Calu3 (cell line): ENCODE measurements at regions not wholly inside any gene's neighbourhood (a gene's known extent, or its start where the extent isn't known, plus 50 kb on each side); places are given as distances from the start of the nearest gene placed in this dataset.

Experiments
- BruUV-seq: library from RNA; stranded (reverse); fragments of 400-500 nt; replicated peaks from 2 replicates; lab custom pipeline; 2021; lab: Mats Ljungman, UMichigan
- CTCF ChIA-PET: fragments of 300-600 bp; sonication (Branson Sonifier 250); formaldehyde crosslinking; loops from one replicate; lab custom pipeline; 2022; ENCODE audit warnings: antibody characterized with exemption; lab: Charles Lee
- DNase-seq: peaks from one replicate; pipeline ENCODE4 v3.0.0; 2022
- H3K27ac Mint-ChIP-seq: one replicate; pipeline ENCODE4 v1.8.0; 2022; ENCODE audit warnings: mixed read lengths; ENCODE audit not compliant: unreplicated experiment
- H3K27me3 Mint-ChIP-seq: one replicate; pipeline ENCODE4 v1.8.0; 2022; ENCODE audit warnings: mixed read lengths; ENCODE audit not compliant: unreplicated experiment
- H3K36me3 Mint-ChIP-seq: one replicate; pipeline ENCODE4 v1.8.0; 2022; ENCODE audit warnings: mild to moderate bottlenecking, moderate library complexity, mixed read lengths; ENCODE audit not compliant: insufficient read depth, unreplicated experiment
- H3K4me1 Mint-ChIP-seq: one replicate; pipeline ENCODE4 v1.8.0; 2022; ENCODE audit warnings: mild to moderate bottlenecking, low read depth, mixed read lengths; ENCODE audit not compliant: unreplicated experiment
- H3K4me3 Mint-ChIP-seq: one replicate; pipeline ENCODE4 v1.8.0; 2022; ENCODE audit warnings: mild to moderate bottlenecking, low read depth, moderate library complexity, mixed read lengths; ENCODE audit not compliant: unreplicated experiment
- H3K9me3 Mint-ChIP-seq: one replicate; pipeline ENCODE4 v1.8.0; 2022; ENCODE audit warnings: low read depth, mixed read lengths; ENCODE audit not compliant: unreplicated experiment
- CTCF ChIP-seq: fragments of 200-600 bp; IDR thresholded peaks from one replicate; pipeline ENCODE4 v1.8.0; 2022; ENCODE audit warnings: antibody characterized with exemption; ENCODE audit not compliant: unreplicated experiment
- intact Hi-C: fragments of 100-400 bp; cut with micrococcal nuclease; formaldehyde crosslinking; loops from one replicate; pipeline ENCODE4 v1.10.0; 2022; ENCODE audit not compliant: unreplicated experiment

- CTCF ChIA-PET = no interaction called here
- no peak for DNase-seq
Measured at GRCh38 chr3:159898147-159898546, 90.5 kb upstream of the IL12A start.

GRCh38 chr3:159899166-159899565 lies 89.5 kb upstream of the IL12A start:
- no peak for DNase-seq
- H3K4me1 Mint-ChIP-seq = no peaks in the 10 kb centered on the region
- H3K27me3 Mint-ChIP-seq = no peaks in the 10 kb centered on the region
- intact Hi-C loops = no loop called here
- no peak overlapping the region for H3K27ac Mint-ChIP-seq
- no peaks in the 10 kb centered on the region for H3K9me3 Mint-ChIP-seq
- TF ChIP-seq CTCF = no peak
- no peak overlapping the region for H3K4me3 Mint-ChIP-seq
- CTCF ChIA-PET = interaction anchor here (0.9 to 1.9 kb wide), 2 partner anchors 14 to 88 kb away, joined by 3 to 4 read pairs; no protein-coding TSS in a partner anchor
- no peaks in the 10 kb centered on the region for H3K36me3 Mint-ChIP-seq
- no TSS peak for BruUV-seq

More at GRCh38 chr3:159898147-159898546, 90.5 kb upstream of the IL12A start:
- H3K27ac Mint-ChIP-seq = no peak overlapping the region
- H3K9me3 Mint-ChIP-seq = no peaks in the 10 kb centered on the region
- no peaks in the 10 kb centered on the region for H3K27me3 Mint-ChIP-seq
- no peaks in the 10 kb centered on the region for H3K4me1 Mint-ChIP-seq
- BruUV-seq = no TSS peak
- no peaks in the 10 kb centered on the region for H3K36me3 Mint-ChIP-seq
- no peak overlapping the region for H3K4me3 Mint-ChIP-seq
- no peak for TF ChIP-seq CTCF
- intact Hi-C loops = no loop called here

- H3K9me3 Mint-ChIP-seq = no peaks in the 10 kb centered on the region
- DNase-seq = no peak
- no peak overlapping the region for H3K4me3 Mint-ChIP-seq
- no peaks in the 10 kb centered on the region for H3K36me3 Mint-ChIP-seq
- H3K27me3 Mint-ChIP-seq = no peaks in the 10 kb centered on the region
- BruUV-seq = no TSS peak
- intact Hi-C loops = no loop called here
- no peaks in the 10 kb centered on the region for H3K4me1 Mint-ChIP-seq
- H3K27ac Mint-ChIP-seq = no peak overlapping the region
- TF ChIP-seq CTCF = no peak
- CTCF ChIA-PET = interaction anchor here (0.9 kb wide), 1 partner anchor 16 kb away, joined by 3 read pairs; no protein-coding TSS in a partner anchor
Measured at GRCh38 chr3:159902546-159903314, 85.9 kb upstream of the IL12A start.

GRCh38 chr3:159904455-159904854 lies 84.2 kb upstream of the IL12A start:
- no peaks in the 10 kb centered on the region for H3K36me3 Mint-ChIP-seq
- H3K27ac Mint-ChIP-seq = no peak overlapping the region
- BruUV-seq = no TSS peak
- intact Hi-C loops = no loop called here
- DNase-seq = no peak
- H3K9me3 Mint-ChIP-seq = no peaks in the 10 kb centered on the region
- CTCF ChIA-PET = no interaction called here
- no peak overlapping the region for H3K4me3 Mint-ChIP-seq
- no peaks in the 10 kb centered on the region for H3K4me1 Mint-ChIP-seq
- no peaks in the 10 kb centered on the region for H3K27me3 Mint-ChIP-seq
- no peak for TF ChIP-seq CTCF
